OCI-LY7 (cell line): ENCODE measurements at regions not wholly inside any gene's neighbourhood (a gene's known extent, or its start where the extent isn't known, plus 50 kb on each side); places are given as distances from the start of the nearest gene placed in this dataset.

Experiments used
- EZH2phosphoT487 ChIP-seq: fragments of 200-600 bp; sonication (generic); IDR thresholded peaks from 2 replicates; pipeline ENCODE4 v1.6.1; 2018; ENCODE audit warnings: low read depth, borderline replicate concordance, mild to moderate bottlenecking, mixed run types, antibody characterized with exemption, low read length, moderate library complexity, mixed read lengths
- TF ChIP-seq, protein P1 (sequence below): fragments of 200-600 bp; sonication (generic); conservative IDR thresholded peaks from 2 replicates; pipeline ENCODE4 v1.5.1; 2014; ENCODE audit warnings: mild to moderate bottlenecking, antibody characterized with exemption, low read length, moderate library complexity, mixed read lengths

DNA sequence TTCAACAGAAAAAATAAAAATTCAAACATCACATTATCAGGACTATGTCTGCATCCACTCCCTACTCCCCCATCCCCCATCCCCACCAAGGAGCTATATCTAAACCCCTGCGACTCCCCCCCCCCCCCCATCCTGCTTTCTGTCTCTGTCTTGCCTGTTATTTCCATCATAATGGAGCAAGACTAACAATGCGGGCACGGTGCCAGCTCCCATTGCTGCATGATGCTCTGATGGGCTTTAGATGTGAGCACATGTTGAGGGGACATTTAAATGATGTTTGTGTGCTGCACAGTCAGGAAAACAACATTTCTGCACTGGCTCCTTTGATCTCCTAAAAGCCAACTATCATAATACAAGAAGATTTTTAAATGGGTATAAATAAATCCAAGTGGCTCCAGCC lies 644.2 kb upstream of the SETBP1 start:
- TF ChIP-seq, protein P1, sequence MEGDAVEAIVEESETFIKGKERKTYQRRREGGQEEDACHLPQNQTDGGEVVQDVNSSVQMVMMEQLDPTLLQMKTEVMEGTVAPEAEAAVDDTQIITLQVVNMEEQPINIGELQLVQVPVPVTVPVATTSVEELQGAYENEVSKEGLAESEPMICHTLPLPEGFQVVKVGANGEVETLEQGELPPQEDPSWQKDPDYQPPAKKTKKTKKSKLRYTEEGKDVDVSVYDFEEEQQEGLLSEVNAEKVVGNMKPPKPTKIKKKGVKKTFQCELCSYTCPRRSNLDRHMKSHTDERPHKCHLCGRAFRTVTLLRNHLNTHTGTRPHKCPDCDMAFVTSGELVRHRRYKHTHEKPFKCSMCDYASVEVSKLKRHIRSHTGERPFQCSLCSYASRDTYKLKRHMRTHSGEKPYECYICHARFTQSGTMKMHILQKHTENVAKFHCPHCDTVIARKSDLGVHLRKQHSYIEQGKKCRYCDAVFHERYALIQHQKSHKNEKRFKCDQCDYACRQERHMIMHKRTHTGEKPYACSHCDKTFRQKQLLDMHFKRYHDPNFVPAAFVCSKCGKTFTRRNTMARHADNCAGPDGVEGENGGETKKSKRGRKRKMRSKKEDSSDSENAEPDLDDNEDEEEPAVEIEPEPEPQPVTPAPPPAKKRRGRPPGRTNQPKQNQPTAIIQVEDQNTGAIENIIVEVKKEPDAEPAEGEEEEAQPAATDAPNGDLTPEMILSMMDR: no peak
- TF ChIP-seq EZH2phosphoT487: no peak
